H54 (cell line): ENCODE measurements at regions not wholly inside any gene's neighbourhood (a gene's known extent, or its start where the extent isn't known, plus 50 kb on each side); places are given as distances from the start of the nearest gene placed in this dataset.
"Not testable (repeated sequence)": the region's sequence is repeated elsewhere in the genome, so short reads cannot be mapped to it uniquely, and the experiment has no call there.

Experiments used
- DNase-seq: peaks from one replicate; pipeline ENCODE4 v3.0.0; 2011; ENCODE audit warnings: low spot score, mixed read lengths; ENCODE audit not compliant: insufficient read length
- FAIRE-seq: peaks from 3 replicates; lab custom pipeline; 2011; peaks lifted over from hg19 to GRCh38; lab: Jason Lieb, UNC
- POLR2A ChIP-seq: IDR thresholded peaks from 2 replicates; pipeline ENCODE4 v1.6.1; 2011; ENCODE audit warnings: low read depth, mild to moderate bottlenecking, low read length

GRCh38 chr10:2909921-2910320, 157.4 kb upstream of the PFKP start:
- FAIRE-seq (no peak), DNase-seq (no peak)
- no peak for TF ChIP-seq POLR2A

GRCh38 chr10:2908851-2909630, 158.3 kb upstream of the PFKP start:
- no peak for TF ChIP-seq POLR2A
- DNase-seq (no peak), FAIRE-seq (no peak)

- no peak for FAIRE-seq
- no peak for TF ChIP-seq POLR2A
- no peak for DNase-seq
Measured at GRCh38 chr10:2906974-2907373, 160.4 kb upstream of the PFKP start.

GRCh38 chr10:2905851-2906250, 161.5 kb upstream of the PFKP start:
- no peak for FAIRE-seq
- no peak for DNase-seq
- no peak for TF ChIP-seq POLR2A

GRCh38 chr10:2900530-2900929, 166.8 kb upstream of the PFKP start:
- FAIRE-seq (no peak), DNase-seq (no peak)
- TF ChIP-seq POLR2A: no peak

GRCh38 chr10:2899246-2899951, 167.9 kb upstream of the PFKP start:
- TF ChIP-seq POLR2A: no peak
- no peak for FAIRE-seq

GRCh38 chr10:2898509-2898860, 168.9 kb upstream of the PFKP start:
- FAIRE-seq (no peak), DNase-seq (no peak)
- no peak for TF ChIP-seq POLR2A

More at GRCh38 chr10:2899246-2899951, 167.9 kb upstream of the PFKP start:
- no peak for DNase-seq

GRCh38 chr10:2897619-2898508, 169.5 kb upstream of the PFKP start:
- DNase-seq (no peak), FAIRE-seq (no peak)
- TF ChIP-seq POLR2A: no peak

GRCh38 chr10:2896334-2896733, 171.0 kb upstream of the PFKP start:
- FAIRE-seq, DNase-seq: not testable (repeated sequence)

GRCh38 chr10:2895594-2896196, 171.7 kb upstream of the PFKP start:
- TF ChIP-seq POLR2A: no peak
- FAIRE-seq (no peak), DNase-seq (no peak)

- FAIRE-seq (no peak), DNase-seq (no peak)
- TF ChIP-seq POLR2A: no peak
Measured at GRCh38 chr10:2893991-2894390, 173.4 kb upstream of the PFKP start.

GRCh38 chr10:2893158-2893845, 174.0 kb upstream of the PFKP start:
- DNase-seq: no peak
- FAIRE-seq: no peak
- TF ChIP-seq POLR2A: no peak

GRCh38 chr10:2891770-2892124, 175.6 kb upstream of the PFKP start:
- FAIRE-seq (no peak), DNase-seq (no peak)

More at GRCh38 chr10:2891770-2892124, 175.6 kb upstream of the PFKP start:
- no peak for TF ChIP-seq POLR2A
